H1 (cell line): ENCODE measurements at regions not wholly inside any gene's neighbourhood (a gene's known extent, or its start where the extent isn't known, plus 50 kb on each side); places are given as distances from the start of the nearest gene placed in this dataset.

ENCODE experiments used
- CHD2 ChIP-seq: IDR thresholded peaks from 2 replicates; pipeline ENCODE4 v1.6.1; 2012; ENCODE audit warnings: low read length, improper control_type of control experiment
- CREB1 ChIP-seq: IDR thresholded peaks from 2 replicates; pipeline ENCODE4 v1.6.1; 2012; ENCODE audit warnings: inconsistent platforms
- EGR1 ChIP-seq: IDR thresholded peaks from 2 replicates; pipeline ENCODE4 v1.6.1; 2011; ENCODE audit warnings: low read depth, low read length, borderline replicate concordance
- EZH2 ChIP-seq: fragments of 200-600 bp; sonication (generic); IDR thresholded peaks from 2 replicates; pipeline ENCODE4 v1.7.1; 2012; ENCODE audit warnings: low read depth, mild to moderate bottlenecking, moderate library complexity, low read length, inconsistent platforms; ENCODE audit not compliant: severe bottlenecking
- KDM5A ChIP-seq: fragments of 200-600 bp; IDR thresholded peaks from 2 replicates; pipeline ENCODE4 v1.7.1; 2012; ENCODE audit warnings: mild to moderate bottlenecking, low read length, inconsistent platforms, mixed read lengths
- POLR2AphosphoS5 ChIP-seq: IDR thresholded peaks from 2 replicates; pipeline ENCODE4 v1.6.1; 2011; ENCODE audit warnings: low read depth, low read length
- SP2 ChIP-seq: IDR thresholded peaks from 2 replicates; pipeline ENCODE4 v1.6.1; 2012; ENCODE audit warnings: mild to moderate bottlenecking, low read length, inconsistent platforms
- TAF1 ChIP-seq: IDR thresholded peaks from 2 replicates; pipeline ENCODE4 v1.6.1; 2011; ENCODE audit warnings: mild to moderate bottlenecking, low read depth, low read length
- YY1 ChIP-seq: IDR thresholded peaks from 2 replicates; pipeline ENCODE4 v1.6.1; 2011; ENCODE audit warnings: low read depth, mild to moderate bottlenecking, low read length
- TF ChIP-seq, protein P1 (sequence below), 3 experiments: IDR thresholded peaks; 1 replicate in 2 of 3; 2 replicates in 1 of 3; pipeline versions ENCODE4 v1.5.1 to v1.6.1; 2011; ENCODE audit warnings: low read length in 3 of 3, mild to moderate bottlenecking in 3 of 3, inconsistent platforms in 2 of 3, low read depth in 1 of 3, moderate library complexity in 1 of 3; ENCODE audit not compliant: insufficient read depth in 1 of 3; ENCODE audit errors: control extremely low read depth in 1 of 3

DNA sequence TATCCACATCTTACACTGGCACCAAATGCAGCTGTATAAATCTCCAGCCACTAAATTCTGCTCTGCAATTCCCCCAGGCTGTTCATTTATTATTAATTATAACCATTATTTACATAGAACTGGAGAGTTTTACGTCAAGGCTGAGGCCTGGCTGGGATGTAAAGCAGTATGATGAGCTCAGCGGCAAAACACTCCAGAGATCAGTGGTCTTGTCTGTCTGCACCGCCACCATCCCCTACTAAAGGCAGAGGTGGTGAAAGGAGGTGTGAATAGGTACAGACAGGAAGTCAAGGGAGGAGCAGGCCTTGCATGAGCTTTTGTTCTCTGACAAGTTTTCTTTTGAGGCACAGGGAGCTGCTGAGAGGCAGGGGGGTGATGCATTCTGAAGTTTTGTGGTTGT lies 159.9 kb upstream of the PCSK2 start:
- TF ChIP-seq CREB1 (no peak), YY1 (no peak), EGR1 (no peak), EZH2 (no peak), SP2 (no peak), CHD2 (no peak), KDM5A (no peak), POLR2AphosphoS5 (no peak), TAF1 (no peak)
- TF ChIP-seq, protein P1, sequence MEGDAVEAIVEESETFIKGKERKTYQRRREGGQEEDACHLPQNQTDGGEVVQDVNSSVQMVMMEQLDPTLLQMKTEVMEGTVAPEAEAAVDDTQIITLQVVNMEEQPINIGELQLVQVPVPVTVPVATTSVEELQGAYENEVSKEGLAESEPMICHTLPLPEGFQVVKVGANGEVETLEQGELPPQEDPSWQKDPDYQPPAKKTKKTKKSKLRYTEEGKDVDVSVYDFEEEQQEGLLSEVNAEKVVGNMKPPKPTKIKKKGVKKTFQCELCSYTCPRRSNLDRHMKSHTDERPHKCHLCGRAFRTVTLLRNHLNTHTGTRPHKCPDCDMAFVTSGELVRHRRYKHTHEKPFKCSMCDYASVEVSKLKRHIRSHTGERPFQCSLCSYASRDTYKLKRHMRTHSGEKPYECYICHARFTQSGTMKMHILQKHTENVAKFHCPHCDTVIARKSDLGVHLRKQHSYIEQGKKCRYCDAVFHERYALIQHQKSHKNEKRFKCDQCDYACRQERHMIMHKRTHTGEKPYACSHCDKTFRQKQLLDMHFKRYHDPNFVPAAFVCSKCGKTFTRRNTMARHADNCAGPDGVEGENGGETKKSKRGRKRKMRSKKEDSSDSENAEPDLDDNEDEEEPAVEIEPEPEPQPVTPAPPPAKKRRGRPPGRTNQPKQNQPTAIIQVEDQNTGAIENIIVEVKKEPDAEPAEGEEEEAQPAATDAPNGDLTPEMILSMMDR (IDR thresholded peaks at IDR 0.05; ENCODE audit: control extremely low read depth in 1 of 3, insufficient read depth in 1 of 3, low read depth in 1 of 3, low read length in 3 of 3) = no peak
